SK-N-SH (cell line): ENCODE measurements at regions not wholly inside any gene's neighbourhood (a gene's known extent, or its start where the extent isn't known, plus 50 kb on each side); places are given as distances from the start of the nearest gene placed in this dataset.

Experiments used
- CTCF ChIA-PET: fragments of 300-600, 350-600 bp; formaldehyde crosslinking; extraction: SDS; loops from one replicate; lab custom pipeline; 2021; lab: Yijun Ruan, JAX
- POLR2A ChIA-PET: fragments of 350-600 bp; sonication (Branson Sonifier 250); formaldehyde crosslinking; extraction: SDS; loops from one replicate; lab custom pipeline; 2020; ENCODE audit warnings: antibody characterized with exemption, inconsistent platforms; lab: Yijun Ruan, JAX
- DNase-seq: peaks from one replicate; pipeline ENCODE4 v3.0.0; 2012
- H2AFZ ChIP-seq: fragments of 200-600 bp; sonication (generic); 2 replicates; pipeline ENCODE4 v1.8.1; 2016; ENCODE audit warnings: antibody characterized with exemption, mild to moderate bottlenecking, low read depth
- H3F3A ChIP-seq: fragments of 200-600 bp; sonication (generic); replicated peaks from 2 replicates; pipeline ENCODE3; 2016; ENCODE audit warnings: antibody characterized with exemption, mild to moderate bottlenecking; ENCODE audit not compliant: insufficient read depth
- H3K27ac ChIP-seq, 2 experiments: fragments of 200-500 bp in 1 of 2; fragments of 200-600 bp in 1 of 2; sonication (Bioruptor generic) in 1 of 2; sonication (generic), shearing (Covaris generic) in 1 of 2; 2 replicates each; pipeline versions ENCODE4 v1.5.1 to v1.6.1; 2014 to 2016; ENCODE audit warnings: low read depth in 2 of 2, inconsistent platforms in 1 of 2, low read length in 1 of 2, mild to moderate bottlenecking in 1 of 2, mixed read lengths in 1 of 2
- H3K27me3 ChIP-seq: fragments of 200-600 bp; sonication (generic), shearing (Covaris generic); 2 replicates; pipeline ENCODE4 v1.6.1; 2016; ENCODE audit warnings: mixed run types; ENCODE audit not compliant: insufficient read depth
- H3K36me3 ChIP-seq, 2 experiments: fragments of 200-500 bp in 1 of 2; fragments of 200-600 bp in 1 of 2; sonication (Bioruptor generic) in 1 of 2; sonication (generic) in 1 of 2; replicated peaks in 1 of 2; 2 replicates each; pipeline versions ENCODE3 to v1.5.1; 2014 to 2016; ENCODE audit warnings: low read length in 1 of 2, mild to moderate bottlenecking in 1 of 2; ENCODE audit not compliant: insufficient read depth in 2 of 2, control insufficient read depth in 1 of 2
- H3K4me1 ChIP-seq, 2 experiments: fragments of 200-500 bp in 1 of 2; fragments of 200-600 bp in 1 of 2; sonication (Bioruptor generic) in 1 of 2; sonication (generic), shearing (Covaris generic) in 1 of 2; 2 replicates each; pipeline versions ENCODE4 v1.5.1 to v1.6.1; 2014 to 2016; ENCODE audit warnings: low read depth in 1 of 2, low read length in 1 of 2, mixed run types in 1 of 2; ENCODE audit not compliant: insufficient read depth in 2 of 2, control insufficient read depth in 1 of 2
- H3K4me2 ChIP-seq: fragments of 200-600 bp; sonication (generic), shearing (Covaris generic); 2 replicates; pipeline ENCODE4 v1.6.1; 2017; ENCODE audit warnings: mixed run types
- H3K4me3 ChIP-seq, 2 experiments: fragments of 200-500 bp in 1 of 2; fragments of 200-600 bp in 1 of 2; sonication (Bioruptor generic) in 1 of 2; sonication (generic), shearing (Covaris generic) in 1 of 2; 2 replicates each; pipeline versions ENCODE4 v1.5.1 to v1.8.1; 2014 to 2016; ENCODE audit warnings: low read depth in 2 of 2, inconsistent platforms in 1 of 2, low read length in 1 of 2, mild to moderate bottlenecking in 1 of 2, mixed read lengths in 1 of 2, moderate library complexity in 1 of 2
- H3K79me2 ChIP-seq: fragments of 200-600 bp; sonication (generic); 2 replicates; pipeline ENCODE4 v1.8.1; 2017; ENCODE audit warnings: mild to moderate bottlenecking; ENCODE audit not compliant: insufficient read depth
- H3K9ac ChIP-seq: fragments of 200-600 bp; sonication (generic); 2 replicates; pipeline ENCODE4 v1.6.1; 2017; ENCODE audit warnings: mixed run types
- H3K9me2 ChIP-seq: fragments of 200-600 bp; sonication (generic); 2 replicates; pipeline ENCODE4 v1.6.1; 2017; ENCODE audit warnings: mixed run types
- H3K9me3 ChIP-seq: fragments of 200-600 bp; sonication (generic); 2 replicates; pipeline ENCODE4 v1.6.1; 2017; ENCODE audit warnings: mixed run types, mild to moderate bottlenecking, moderate library complexity
- H4K20me1 ChIP-seq: fragments of 200-600 bp; sonication (generic); 2 replicates; pipeline ENCODE4 v1.6.1; 2017; ENCODE audit warnings: mild to moderate bottlenecking, mixed run types; ENCODE audit not compliant: insufficient read depth
- CHD2 ChIP-seq: fragments of 150-350 bp; IDR thresholded peaks from 2 replicates; pipeline ENCODE4 v1.6.1; 2018; ENCODE audit warnings: low read length; ENCODE audit not compliant: partially characterized antibody
- FOSL2 ChIP-seq: IDR thresholded peaks from 2 replicates; pipeline ENCODE4 v1.4.0; 2012; ENCODE audit warnings: low read depth, mild to moderate bottlenecking, moderate library complexity, borderline replicate concordance
- GABPA ChIP-seq: IDR thresholded peaks from 2 replicates; pipeline ENCODE4 v1.4.0; 2012; ENCODE audit warnings: low read depth, mild to moderate bottlenecking
- GATA2 ChIP-seq: sonication (generic); formaldehyde crosslinking; IDR thresholded peaks from 2 replicates; pipeline ENCODE4 v1.5.0; 2020; ENCODE audit warnings: mild to moderate bottlenecking, missing genetic modification reagents
- IRF3 ChIP-seq: fragments of 150-350 bp; IDR thresholded peaks from 2 replicates; pipeline ENCODE4 v1.6.1; 2016; ENCODE audit warnings: mild to moderate bottlenecking, low read depth, low read length
- JUND ChIP-seq: IDR thresholded peaks from 2 replicates; pipeline ENCODE4 v1.4.0; 2012
- MXI1 ChIP-seq: IDR thresholded peaks from 2 replicates; pipeline ENCODE4 v1.6.1; 2012; ENCODE audit warnings: mild to moderate bottlenecking, low read depth, low read length, improper control_type of control experiment
- NRF1 ChIP-seq: IDR thresholded peaks from 2 replicates; pipeline ENCODE4 v1.6.1; 2012; ENCODE audit warnings: low read depth, mild to moderate bottlenecking, low read length
- YY1 ChIP-seq: IDR thresholded peaks from 2 replicates; pipeline ENCODE4 v1.4.0; 2012; ENCODE audit warnings: low read depth, mild to moderate bottlenecking
- ZBTB33 ChIP-seq: IDR thresholded peaks from 2 replicates; pipeline ENCODE4 v1.4.0; 2012; ENCODE audit warnings: low read depth, borderline replicate concordance
- WGBS: methylation state at CpG from one replicate; pipeline ENCODE4 v1.1.6; 2017; ENCODE audit warnings: low lambda C conversion rate; 5-methylcytosine and 5-hydroxymethylcytosine counted together
- TF ChIP-seq, protein P1 (sequence below): IDR thresholded peaks from 2 replicates; pipeline ENCODE4 v1.4.0; 2012; ENCODE audit warnings: low read depth
- TF ChIP-seq, protein P2 (sequence below): IDR thresholded peaks from 2 replicates; pipeline ENCODE4 v1.6.1; 2012; ENCODE audit warnings: mild to moderate bottlenecking, low read depth, low read length, moderate library complexity

DNA sequence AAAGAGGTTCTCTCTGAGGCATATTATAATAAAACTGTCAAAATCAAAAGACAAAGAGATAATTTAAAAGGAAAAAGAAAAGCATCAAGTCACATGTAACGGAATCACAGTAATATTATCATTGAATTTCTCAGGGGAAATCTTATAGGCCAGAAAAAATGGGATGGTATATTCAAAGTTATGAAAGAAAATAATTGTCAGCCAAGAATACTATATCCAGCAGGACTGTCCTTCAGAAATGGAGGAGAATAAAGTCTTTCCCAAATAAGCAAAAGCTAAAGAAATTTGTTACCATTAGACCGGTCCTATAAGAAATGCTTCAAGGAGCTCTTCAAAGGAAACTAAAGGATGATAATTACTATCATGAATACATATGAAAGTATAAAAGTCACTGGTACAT, 342.0 kb upstream of the GRAMD2B start (continued):
- no peak for TF ChIP-seq YY1
- TF ChIP-seq GABPA: no peak
- no peak for TF ChIP-seq MXI1
- no peak for TF ChIP-seq ZBTB33
- TF ChIP-seq NRF1: no peak
- no peak for TF ChIP-seq JUND
- TF ChIP-seq GATA2: no peak
- no peak for TF ChIP-seq CHD2

DNA sequence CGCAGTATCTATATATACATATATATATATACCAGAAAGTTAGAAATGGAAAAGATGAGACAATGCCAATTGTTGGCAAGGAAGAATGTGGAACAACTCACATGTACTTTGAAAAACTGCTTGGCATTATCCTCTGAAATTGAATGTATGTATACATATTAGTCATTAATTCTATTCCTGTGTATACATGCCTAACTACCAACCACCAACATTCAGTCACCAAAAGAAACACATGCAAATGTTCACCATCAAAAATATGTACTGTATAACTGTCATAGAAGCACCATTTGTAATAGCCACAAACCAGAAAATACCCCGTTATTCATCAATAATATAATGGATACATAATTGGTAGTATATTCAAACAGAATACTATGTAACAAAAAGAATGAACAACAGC, 330.2 kb upstream of the GRAMD2B start:
- no peak overlapping the region for H3K4me3 ChIP-seq
- H3K36me3 ChIP-seq: no peaks in the 10 kb centered on the region
- no peaks in the 10 kb centered on the region for H3F3A ChIP-seq
- H2AFZ ChIP-seq: no peak overlapping the region
- POLR2A ChIA-PET: no interaction called here
- TF ChIP-seq, protein P1, sequence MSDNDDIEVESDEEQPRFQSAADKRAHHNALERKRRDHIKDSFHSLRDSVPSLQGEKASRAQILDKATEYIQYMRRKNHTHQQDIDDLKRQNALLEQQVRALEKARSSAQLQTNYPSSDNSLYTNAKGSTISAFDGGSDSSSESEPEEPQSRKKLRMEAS: no peak
- no peak for TF ChIP-seq GATA2
- TF ChIP-seq, protein P2, sequence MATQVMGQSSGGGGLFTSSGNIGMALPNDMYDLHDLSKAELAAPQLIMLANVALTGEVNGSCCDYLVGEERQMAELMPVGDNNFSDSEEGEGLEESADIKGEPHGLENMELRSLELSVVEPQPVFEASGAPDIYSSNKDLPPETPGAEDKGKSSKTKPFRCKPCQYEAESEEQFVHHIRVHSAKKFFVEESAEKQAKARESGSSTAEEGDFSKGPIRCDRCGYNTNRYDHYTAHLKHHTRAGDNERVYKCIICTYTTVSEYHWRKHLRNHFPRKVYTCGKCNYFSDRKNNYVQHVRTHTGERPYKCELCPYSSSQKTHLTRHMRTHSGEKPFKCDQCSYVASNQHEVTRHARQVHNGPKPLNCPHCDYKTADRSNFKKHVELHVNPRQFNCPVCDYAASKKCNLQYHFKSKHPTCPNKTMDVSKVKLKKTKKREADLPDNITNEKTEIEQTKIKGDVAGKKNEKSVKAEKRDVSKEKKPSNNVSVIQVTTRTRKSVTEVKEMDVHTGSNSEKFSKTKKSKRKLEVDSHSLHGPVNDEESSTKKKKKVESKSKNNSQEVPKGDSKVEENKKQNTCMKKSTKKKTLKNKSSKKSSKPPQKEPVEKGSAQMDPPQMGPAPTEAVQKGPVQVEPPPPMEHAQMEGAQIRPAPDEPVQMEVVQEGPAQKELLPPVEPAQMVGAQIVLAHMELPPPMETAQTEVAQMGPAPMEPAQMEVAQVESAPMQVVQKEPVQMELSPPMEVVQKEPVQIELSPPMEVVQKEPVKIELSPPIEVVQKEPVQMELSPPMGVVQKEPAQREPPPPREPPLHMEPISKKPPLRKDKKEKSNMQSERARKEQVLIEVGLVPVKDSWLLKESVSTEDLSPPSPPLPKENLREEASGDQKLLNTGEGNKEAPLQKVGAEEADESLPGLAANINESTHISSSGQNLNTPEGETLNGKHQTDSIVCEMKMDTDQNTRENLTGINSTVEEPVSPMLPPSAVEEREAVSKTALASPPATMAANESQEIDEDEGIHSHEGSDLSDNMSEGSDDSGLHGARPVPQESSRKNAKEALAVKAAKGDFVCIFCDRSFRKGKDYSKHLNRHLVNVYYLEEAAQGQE: no peak
- TF ChIP-seq GABPA: no peak
- no peak for TF ChIP-seq FOSL2
- TF ChIP-seq IRF3: no peak
- no peak for TF ChIP-seq JUND
- TF ChIP-seq, all 33 proteins: peak for 0
- Histone ChIP-seq H3K9me3 (no peaks in the 10 kb centered on the region), H3K79me2 (no peaks in the 10 kb centered on the region), H3K4me1 (peaks cover 0 to 3% of the 10 kb centered on the region in 2 experiments; a peak in 1 of 4 replicates), H3K9ac (no peak overlapping the region), H3K27ac (no peak overlapping the region), H3K9me2 (no peaks in the 10 kb centered on the region), H4K20me1 (no peaks in the 10 kb centered on the region), H3K27me3 (no peaks in the 10 kb centered on the region), H3K4me2 (no peak overlapping the region)
- DNase-seq: no peak
- CTCF ChIA-PET: no interaction called here
- 39% methylated on average over 2 of the region's 2 CpGs for WGBS
